ENCODE measurements at regions not wholly inside any gene's neighbourhood (a gene's known extent, or its start where the extent isn't known, plus 50 kb on each side); places are given as distances from the start of the nearest gene placed in this dataset.

- TF ChIP-seq CTCF (IDR thresholded peaks at IDR 0.05): no peak
- no peak for TF ChIP-seq POLR2A (IDR thresholded peaks at IDR 0.05)
- TF ChIP-seq POLR2AphosphoS5 (IDR thresholded peaks at IDR 0.05): no peak
These were observed 299.1 kb downstream of the TLE3 start for GRCh38 chr15:69798481-69799250.
